CD14-positive monocyte (primary cell): ENCODE measurements at regions not wholly inside any gene's neighbourhood (a gene's known extent, or its start where the extent isn't known, plus 50 kb on each side); places are given as distances from the start of the nearest gene placed in this dataset.

Experiments used
- DNase-seq, 3 donors: peaks; one replicate each; pipeline ENCODE4 v3.0.0-alpha.2; 2011 to 2022
- H2AFZ ChIP-seq: 2 replicates; pipeline ENCODE4 v1.6.0; 2012; ENCODE audit warnings: mild to moderate bottlenecking, low read depth, low read length, inconsistent platforms; ENCODE audit not compliant: insufficient read depth, poor library complexity, severe bottlenecking
- H3K27ac ChIP-seq, 2 donors: 1 replicate in 1 of 2; 2 replicates in 1 of 2; pipeline ENCODE4 v1.5.1; 2012 to 2013; ENCODE audit warnings: low read length in 2 of 2, control low read depth in 1 of 2, inconsistent platforms in 1 of 2, low read depth in 1 of 2, mild to moderate bottlenecking in 1 of 2
- H3K27me3 ChIP-seq, 2 donors: one replicate each; pipeline versions ENCODE4 v1.6.0 to v1.6.1; 2011 to 2013; ENCODE audit warnings: low read length in 2 of 2; ENCODE audit not compliant: control insufficient read depth in 2 of 2, insufficient read depth in 2 of 2
- H3K36me3 ChIP-seq, 2 donors: replicated peaks in 1 of 2; 1 replicate in 1 of 2; 2 replicates in 1 of 2; pipeline versions ENCODE4 v1.5.1 to v1.6.1; 2012 to 2013; ENCODE audit warnings: low read length in 2 of 2, control low read depth in 1 of 2, inconsistent platforms in 1 of 2, mild to moderate bottlenecking in 1 of 2; ENCODE audit not compliant: insufficient read depth in 2 of 2, control insufficient read depth in 1 of 2
- H3K4me1 ChIP-seq, 2 donors: 1 replicate in 1 of 2; 2 replicates in 1 of 2; pipeline versions ENCODE4 v1.5.1 to v1.6.1; 2012 to 2013; ENCODE audit warnings: low read length in 2 of 2, control low read depth in 1 of 2, inconsistent platforms in 1 of 2, mild to moderate bottlenecking in 1 of 2, moderate library complexity in 1 of 2; ENCODE audit not compliant: insufficient read depth in 2 of 2, control insufficient read depth in 1 of 2
- H3K4me2 ChIP-seq: replicated peaks from 2 replicates; pipeline ENCODE3; 2012; ENCODE audit warnings: low read length, moderate library complexity, mild to moderate bottlenecking; ENCODE audit not compliant: poor library complexity, severe bottlenecking; ENCODE audit errors: extremely low read depth
- H3K4me3 ChIP-seq, 3 experiments: fragments of 200-600 bp in 1 of 3; sonication (generic) in 1 of 3; replicated peaks in 1 of 3; 1 replicate in 2 of 3; 2 replicates in 1 of 3; pipeline ENCODE4 v1.5.1; 2011 to 2013; ENCODE audit warnings: low read length in 3 of 3, mild to moderate bottlenecking in 3 of 3, control low read depth in 2 of 3, low read depth in 2 of 3, inconsistent platforms in 1 of 3, moderate library complexity in 1 of 3
- H3K79me2 ChIP-seq: 2 replicates; pipeline ENCODE4 v1.6.0; 2012; ENCODE audit warnings: mild to moderate bottlenecking, control low read depth, inconsistent platforms, low read length, moderate library complexity; ENCODE audit not compliant: insufficient read depth
- H3K9ac ChIP-seq: 2 replicates; pipeline ENCODE4 v1.6.0; 2017; ENCODE audit warnings: low read length, mild to moderate bottlenecking; ENCODE audit not compliant: insufficient read depth, poor library complexity, severe bottlenecking
- H3K9me3 ChIP-seq, 2 donors: replicated peaks in 1 of 2; 1 replicate in 1 of 2; 2 replicates in 1 of 2; pipeline versions ENCODE4 v1.5.1 to v1.6.1; 2012 to 2013; ENCODE audit warnings: low read length in 2 of 2, control low read depth in 1 of 2; ENCODE audit not compliant: control insufficient read depth in 1 of 2, insufficient read depth in 1 of 2
- H4K20me1 ChIP-seq: 2 replicates; pipeline ENCODE4 v1.6.0; 2012; ENCODE audit warnings: mild to moderate bottlenecking, low read length, control low read depth, moderate library complexity; ENCODE audit not compliant: insufficient read depth
- H3K27ac Mint-ChIP-seq, 7 donors: one replicate each; pipeline ENCODE4 v1.8.0; 2020; ENCODE audit warnings: mild to moderate bottlenecking in 7 of 7, mixed read lengths in 7 of 7, moderate library complexity in 6 of 7, inconsistent platforms in 2 of 7
- H3K27me3 Mint-ChIP-seq, 3 donors: one replicate each; pipeline ENCODE4 v1.8.0; 2021 to 2022; ENCODE audit warnings: low read depth in 3 of 3, mild to moderate bottlenecking in 3 of 3, mixed read lengths in 3 of 3, moderate library complexity in 3 of 3, inconsistent platforms in 1 of 3
- H3K36me3 Mint-ChIP-seq, 2 donors: one replicate each; pipeline ENCODE4 v1.8.0; 2020; ENCODE audit warnings: mixed read lengths in 2 of 2, inconsistent platforms in 1 of 2, mild to moderate bottlenecking in 1 of 2
- H3K4me1 Mint-ChIP-seq: one replicate; pipeline ENCODE4 v1.8.0; 2020; ENCODE audit warnings: mild to moderate bottlenecking, mixed read lengths
- H3K4me3 Mint-ChIP-seq, 2 donors: one replicate each; pipeline ENCODE4 v1.8.0; 2020; ENCODE audit warnings: mild to moderate bottlenecking in 2 of 2, mixed read lengths in 2 of 2, moderate library complexity in 1 of 2
- H3K9me3 Mint-ChIP-seq, 7 donors: one replicate each; pipeline ENCODE4 v1.8.0; 2020 to 2022; ENCODE audit warnings: mixed read lengths in 7 of 7, mild to moderate bottlenecking in 6 of 7, moderate library complexity in 6 of 7, inconsistent platforms in 2 of 7
- WGBS: methylation state at CpG from one replicate; pipeline ENCODE4 v1.1.5; 2013; ENCODE audit warnings: missing lambda C conversion rate; ENCODE audit not compliant: insufficient coverage; 5-methylcytosine and 5-hydroxymethylcytosine counted together
- intact Hi-C, 2 donors: fragments of 100-400 bp; cut with micrococcal nuclease; formaldehyde crosslinking; loops; one replicate each; pipeline versions ENCODE4 v1.15.0 to v1.15.1; 2023
- TF ChIP-seq, protein P1 (sequence below): fragments of 200-600 bp; IDR thresholded peaks from one replicate; pipeline ENCODE4 v1.8.0; 2022; ENCODE audit warnings: antibody characterized with exemption, mild to moderate bottlenecking

DNA sequence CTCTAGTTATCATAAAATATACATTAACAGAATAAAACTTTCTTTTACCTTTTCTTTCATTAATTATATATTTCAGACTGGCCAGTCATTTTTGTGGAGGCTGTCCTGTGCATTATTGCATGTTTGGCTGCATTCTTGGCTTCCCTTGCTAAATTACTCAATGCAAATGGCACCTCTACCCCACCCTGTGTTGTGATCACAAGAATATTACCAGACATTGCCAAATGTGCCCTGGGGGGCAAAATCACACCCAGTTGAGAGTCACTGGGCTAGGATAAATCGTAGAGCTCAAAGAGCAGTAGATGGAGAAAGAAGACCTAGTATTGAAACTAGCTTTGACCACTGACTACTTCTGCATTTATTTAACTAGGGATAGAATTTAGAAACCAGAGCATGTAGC lies 1257.8 kb upstream of the TENM4 start:
- no peak overlapping the region for H3K27ac ChIP-seq
- no peak overlapping the region for H3K4me3 ChIP-seq
- Mint-ChIP-seq H3K27me3 (no peaks in the 10 kb centered on the region), H3K27ac (no peak overlapping the region), H3K4me1 (no peaks in the 10 kb centered on the region), H3K36me3 (no peaks in the 10 kb centered on the region), H3K4me3 (no peak overlapping the region), H3K9me3 (peaks cover 2 to 6% (median 4%) of the 10 kb centered on the region in 7 donors)
- no CpG with 5 or more reads among the region's 1 CpG for WGBS
- no peak overlapping the region for H3K9ac ChIP-seq
- TF ChIP-seq, protein P1, sequence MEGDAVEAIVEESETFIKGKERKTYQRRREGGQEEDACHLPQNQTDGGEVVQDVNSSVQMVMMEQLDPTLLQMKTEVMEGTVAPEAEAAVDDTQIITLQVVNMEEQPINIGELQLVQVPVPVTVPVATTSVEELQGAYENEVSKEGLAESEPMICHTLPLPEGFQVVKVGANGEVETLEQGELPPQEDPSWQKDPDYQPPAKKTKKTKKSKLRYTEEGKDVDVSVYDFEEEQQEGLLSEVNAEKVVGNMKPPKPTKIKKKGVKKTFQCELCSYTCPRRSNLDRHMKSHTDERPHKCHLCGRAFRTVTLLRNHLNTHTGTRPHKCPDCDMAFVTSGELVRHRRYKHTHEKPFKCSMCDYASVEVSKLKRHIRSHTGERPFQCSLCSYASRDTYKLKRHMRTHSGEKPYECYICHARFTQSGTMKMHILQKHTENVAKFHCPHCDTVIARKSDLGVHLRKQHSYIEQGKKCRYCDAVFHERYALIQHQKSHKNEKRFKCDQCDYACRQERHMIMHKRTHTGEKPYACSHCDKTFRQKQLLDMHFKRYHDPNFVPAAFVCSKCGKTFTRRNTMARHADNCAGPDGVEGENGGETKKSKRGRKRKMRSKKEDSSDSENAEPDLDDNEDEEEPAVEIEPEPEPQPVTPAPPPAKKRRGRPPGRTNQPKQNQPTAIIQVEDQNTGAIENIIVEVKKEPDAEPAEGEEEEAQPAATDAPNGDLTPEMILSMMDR = no peak
- DNase-seq = no peak
- H3K27me3 ChIP-seq = no peaks in the 10 kb centered on the region
- H2AFZ ChIP-seq = no peak overlapping the region
- H3K4me1 ChIP-seq = no peaks in the 10 kb centered on the region
- no peak overlapping the region for H3K4me2 ChIP-seq
- H3K79me2 ChIP-seq = no peaks in the 10 kb centered on the region
- no peaks in the 10 kb centered on the region for H4K20me1 ChIP-seq
- intact Hi-C loops = no loop called here
- H3K36me3 ChIP-seq = no peaks in the 10 kb centered on the region
- H3K9me3 ChIP-seq = peaks cover 0 to 5% of the 10 kb centered on the region in 2 donors

DNA sequence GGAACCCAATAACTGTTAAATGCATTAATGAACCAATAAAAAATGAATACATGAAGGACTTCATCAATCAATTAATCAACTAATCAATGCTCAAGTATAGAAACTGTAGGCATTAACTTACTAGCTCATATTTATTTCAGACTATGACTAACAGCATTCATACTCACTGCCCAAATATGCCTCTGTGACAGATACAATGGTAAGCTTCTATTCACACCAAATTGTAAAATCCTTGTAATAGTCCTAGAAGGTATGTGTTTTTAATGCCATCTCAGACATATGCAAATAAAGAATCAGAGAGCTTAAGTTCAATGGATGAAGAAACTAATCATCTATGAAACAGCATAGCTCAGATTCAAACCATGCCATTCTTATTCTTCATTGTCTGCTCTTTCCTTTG lies 1253.6 kb upstream of the TENM4 start:
- Histone ChIP-seq H2AFZ (no peak overlapping the region), H3K36me3 (no peaks in the 10 kb centered on the region), H3K27ac (no peak overlapping the region), H3K4me3 (no peak overlapping the region), H3K9ac (no peak overlapping the region), H3K27me3 (no peaks in the 10 kb centered on the region), H3K79me2 (no peaks in the 10 kb centered on the region), H3K4me2 (no peak overlapping the region), H3K9me3 (peaks cover 0 to 4% of the 10 kb centered on the region in 2 donors), H4K20me1 (no peaks in the 10 kb centered on the region), H3K4me1 (no peaks in the 10 kb centered on the region)
- Mint-ChIP-seq H3K27me3 (no peaks in the 10 kb centered on the region), H3K4me1 (no peaks in the 10 kb centered on the region), H3K4me3 (no peak overlapping the region), H3K27ac (no peak overlapping the region), H3K36me3 (no peaks in the 10 kb centered on the region), H3K9me3 (peaks cover 0 to 3% (median 1%) of the 10 kb centered on the region in 7 donors)
- no peak for DNase-seq
- intact Hi-C loops = no loop called here
- TF ChIP-seq, protein P1 = no peak
